Mucosa of rectum (tissue), 2 donors: ENCODE measurements at regions not wholly inside any gene's neighbourhood (a gene's known extent, or its start where the extent isn't known, plus 50 kb on each side); places are given as distances from the start of the nearest gene placed in this dataset.

Source experiments
- H3K27ac ChIP-seq, 2 donors: one replicate each; pipeline ENCODE4 v1.7.0; 2013; ENCODE audit warnings: inconsistent platforms in 2 of 2, low read depth in 2 of 2, low read length in 2 of 2
- H3K27me3 ChIP-seq, 2 donors: one replicate each; pipeline ENCODE4 v1.7.0; 2013; ENCODE audit warnings: low read length in 2 of 2; ENCODE audit not compliant: control insufficient read depth in 2 of 2, insufficient read depth in 2 of 2
- H3K36me3 ChIP-seq, 2 donors: one replicate each; pipeline ENCODE4 v1.7.0; 2013; ENCODE audit warnings: low read length in 2 of 2; ENCODE audit not compliant: control insufficient read depth in 2 of 2, insufficient read depth in 2 of 2
- H3K4me1 ChIP-seq, 2 donors: one replicate each; pipeline ENCODE4 v1.7.0; 2013; ENCODE audit warnings: low read length in 2 of 2, mild to moderate bottlenecking in 1 of 2; ENCODE audit not compliant: control insufficient read depth in 2 of 2, insufficient read depth in 2 of 2
- H3K4me3 ChIP-seq, 2 donors: one replicate each; pipeline ENCODE4 v1.7.0; 2013; ENCODE audit warnings: low read length in 2 of 2
- H3K9ac ChIP-seq, 2 donors: one replicate each; pipeline ENCODE4 v1.7.0; 2013; ENCODE audit warnings: low read length in 2 of 2, low read depth in 1 of 2, mild to moderate bottlenecking in 1 of 2
- H3K9me3 ChIP-seq, 2 donors: one replicate each; pipeline ENCODE4 v1.7.0; 2013; ENCODE audit warnings: low read length in 2 of 2; ENCODE audit not compliant: control insufficient read depth in 2 of 2
- donor health status: healthy.
- donor health status: Normal muscosa, but diverticular disease.

DNA sequence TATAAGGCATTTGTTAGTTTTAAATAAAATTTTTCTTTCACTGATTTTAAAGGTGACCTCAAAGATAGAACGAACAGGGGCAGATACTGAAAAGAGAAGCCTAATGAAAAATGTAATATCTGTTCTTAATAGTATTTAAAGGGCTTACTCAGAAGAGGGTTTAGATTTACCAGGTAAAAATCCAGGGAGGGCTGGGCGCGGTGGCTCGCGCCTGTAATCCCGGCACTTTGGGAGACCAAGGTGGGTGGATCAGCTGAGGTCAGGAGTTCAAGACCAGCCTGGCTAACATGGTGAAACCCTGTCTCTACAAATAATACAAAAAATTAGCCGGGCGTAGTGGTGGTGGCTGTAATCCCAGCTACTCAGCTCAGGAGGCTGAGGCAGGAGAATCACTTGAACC, 108.3 kb upstream of the CNTNAP2 start:
- Histone ChIP-seq H3K27me3 (no peaks in the 10 kb centered on the region), H3K4me1 (no peaks in the 10 kb centered on the region), H3K9ac (no peak overlapping the region), H3K9me3 (no peaks in the 10 kb centered on the region), H3K27ac (no peak overlapping the region), H3K4me3 (no peak overlapping the region), H3K36me3 (no peaks in the 10 kb centered on the region)

DNA sequence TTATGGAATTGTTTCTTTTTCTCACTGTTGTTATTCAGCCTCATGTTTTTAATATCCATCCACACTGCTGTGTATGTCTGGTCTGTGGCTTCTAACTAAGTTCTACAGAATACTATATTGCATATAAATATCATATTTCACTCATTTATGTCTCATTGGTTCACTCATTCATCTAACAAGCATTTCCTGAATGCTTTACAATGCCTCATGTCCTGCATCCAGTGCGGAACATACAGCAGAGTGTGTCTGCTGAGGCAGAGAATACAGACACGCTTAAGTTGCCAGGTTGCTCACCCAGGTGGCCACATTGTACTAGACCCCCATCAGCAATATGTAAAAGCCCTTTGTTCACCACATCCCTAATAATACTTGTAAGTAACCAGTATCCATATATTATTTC, 111.8 kb upstream of the CNTNAP2 start:
- H3K4me3 ChIP-seq, result no peak overlapping the region
- H3K9ac ChIP-seq, result no peak overlapping the region
- no peaks in the 10 kb centered on the region for H3K9me3 ChIP-seq
- H3K4me1 ChIP-seq, result no peaks in the 10 kb centered on the region
- H3K36me3 ChIP-seq, result no peaks in the 10 kb centered on the region
- no peak overlapping the region for H3K27ac ChIP-seq
- H3K27me3 ChIP-seq, result no peaks in the 10 kb centered on the region

DNA sequence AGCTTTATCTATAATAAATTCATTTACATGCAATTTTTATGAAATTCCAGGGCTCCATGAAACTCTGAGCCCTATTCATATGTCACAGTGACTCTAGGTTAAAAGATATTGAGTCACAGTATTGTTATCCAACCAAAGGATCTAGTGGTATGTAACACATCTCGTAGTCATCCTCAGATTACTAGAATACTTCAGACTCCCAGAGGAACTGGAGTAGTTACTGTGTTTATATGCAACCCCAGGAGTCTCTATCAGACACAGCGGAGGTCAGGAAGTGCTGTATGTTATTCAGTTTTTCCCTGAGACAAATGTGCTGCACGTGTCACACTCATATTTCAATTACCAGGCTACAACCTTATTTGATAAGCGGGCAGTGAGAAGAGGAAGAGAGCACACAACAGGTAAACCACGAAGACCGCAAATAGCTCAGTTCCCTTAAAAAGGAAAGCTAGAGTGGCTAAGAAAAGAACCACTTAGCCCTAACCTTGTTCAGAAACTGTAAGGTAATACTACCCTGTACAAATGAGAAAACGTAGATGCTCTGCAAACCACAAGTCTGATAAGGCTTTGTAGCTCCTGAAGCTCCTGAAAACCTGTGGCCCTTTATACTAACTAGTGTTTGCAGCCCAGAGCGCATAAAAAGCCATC, 114.0 kb upstream of the CNTNAP2 start:
- H3K27me3 ChIP-seq, result no peaks in the 10 kb centered on the region
- no peak overlapping the region for H3K4me3 ChIP-seq
- no peak overlapping the region for H3K9ac ChIP-seq
- H3K36me3 ChIP-seq, result no peaks in the 10 kb centered on the region
- H3K9me3 ChIP-seq, result no peaks in the 10 kb centered on the region
- H3K27ac ChIP-seq, result no peak overlapping the region
- no peaks in the 10 kb centered on the region for H3K4me1 ChIP-seq

DNA sequence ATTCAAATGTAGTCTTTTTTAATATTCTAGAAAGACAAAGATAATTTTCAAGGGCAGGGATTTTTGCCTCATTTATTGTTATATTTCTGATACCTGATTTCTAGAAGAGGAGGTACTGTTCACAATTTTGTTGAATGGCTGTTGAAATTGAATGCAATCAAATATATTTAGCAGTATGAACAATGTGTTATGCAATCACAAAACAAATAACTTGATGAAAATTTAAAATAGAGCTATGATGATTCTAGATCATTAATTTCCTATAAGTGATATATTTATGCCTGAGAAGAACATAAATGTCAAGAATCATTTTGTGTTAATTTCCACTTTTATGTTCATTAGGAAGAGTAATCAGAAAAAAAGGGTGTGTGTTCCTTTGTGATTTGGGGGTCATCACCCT, 114.6 kb upstream of the CNTNAP2 start:
- H3K27ac ChIP-seq, result no peak overlapping the region
- H3K4me1 ChIP-seq, result no peaks in the 10 kb centered on the region
- H3K9me3 ChIP-seq, result no peaks in the 10 kb centered on the region
- no peak overlapping the region for H3K4me3 ChIP-seq
- no peak overlapping the region for H3K9ac ChIP-seq
- H3K36me3 ChIP-seq, result no peaks in the 10 kb centered on the region
- no peaks in the 10 kb centered on the region for H3K27me3 ChIP-seq

DNA sequence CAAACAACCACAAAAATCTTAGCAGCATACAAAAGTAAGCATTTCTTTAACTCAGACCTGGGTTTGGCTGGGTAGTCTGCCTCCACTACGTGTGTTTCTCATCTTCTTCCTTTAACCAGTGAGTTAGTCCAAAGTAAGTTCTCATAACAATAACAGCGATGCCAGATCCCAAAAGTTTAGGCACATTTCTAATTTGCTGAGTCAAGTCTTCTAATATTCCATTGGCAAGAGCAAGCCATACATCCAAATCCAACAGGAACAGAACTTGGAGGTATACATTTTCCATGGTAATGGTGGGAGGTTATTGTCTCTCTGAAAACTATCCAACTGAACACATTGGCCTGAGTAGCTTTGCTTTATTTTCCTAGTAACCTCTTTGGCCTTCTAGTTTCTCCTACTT, 115.7 kb upstream of the CNTNAP2 start:
- H3K27me3 ChIP-seq, result no peaks in the 10 kb centered on the region
- no peak overlapping the region for H3K9ac ChIP-seq

DNA sequence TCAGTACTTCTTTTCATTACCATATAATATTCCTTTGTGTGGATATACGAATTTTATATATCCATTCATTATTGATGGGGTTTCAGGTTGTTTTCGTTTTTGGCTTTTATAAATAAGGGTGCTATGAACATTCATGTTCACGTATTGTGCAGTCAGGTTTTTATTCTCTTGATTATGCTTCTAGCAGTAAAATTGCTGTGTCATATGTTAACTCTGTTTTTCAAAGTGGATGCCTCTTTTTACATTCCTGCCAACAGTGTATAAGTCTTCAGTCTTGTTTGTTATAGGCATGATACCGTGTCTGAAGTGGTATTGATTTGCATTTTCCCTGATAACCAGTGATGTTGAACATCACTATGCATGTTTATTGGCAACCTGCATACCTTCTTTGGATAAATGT, 127.1 kb upstream of the CNTNAP2 start:
- Histone ChIP-seq H3K27me3 (no peaks in the 10 kb centered on the region), H3K4me1 (no peaks in the 10 kb centered on the region), H3K9ac (no peak overlapping the region), H3K9me3 (no peaks in the 10 kb centered on the region), H3K36me3 (no peaks in the 10 kb centered on the region), H3K4me3 (no peak overlapping the region), H3K27ac (no peak overlapping the region)

More for the DNA sequence above, 115.7 kb upstream of the CNTNAP2 start:
- H3K9me3 ChIP-seq, result no peaks in the 10 kb centered on the region
- no peak overlapping the region for H3K27ac ChIP-seq
- H3K36me3 ChIP-seq, result no peaks in the 10 kb centered on the region
- no peak overlapping the region for H3K4me3 ChIP-seq
- no peaks in the 10 kb centered on the region for H3K4me1 ChIP-seq

DNA sequence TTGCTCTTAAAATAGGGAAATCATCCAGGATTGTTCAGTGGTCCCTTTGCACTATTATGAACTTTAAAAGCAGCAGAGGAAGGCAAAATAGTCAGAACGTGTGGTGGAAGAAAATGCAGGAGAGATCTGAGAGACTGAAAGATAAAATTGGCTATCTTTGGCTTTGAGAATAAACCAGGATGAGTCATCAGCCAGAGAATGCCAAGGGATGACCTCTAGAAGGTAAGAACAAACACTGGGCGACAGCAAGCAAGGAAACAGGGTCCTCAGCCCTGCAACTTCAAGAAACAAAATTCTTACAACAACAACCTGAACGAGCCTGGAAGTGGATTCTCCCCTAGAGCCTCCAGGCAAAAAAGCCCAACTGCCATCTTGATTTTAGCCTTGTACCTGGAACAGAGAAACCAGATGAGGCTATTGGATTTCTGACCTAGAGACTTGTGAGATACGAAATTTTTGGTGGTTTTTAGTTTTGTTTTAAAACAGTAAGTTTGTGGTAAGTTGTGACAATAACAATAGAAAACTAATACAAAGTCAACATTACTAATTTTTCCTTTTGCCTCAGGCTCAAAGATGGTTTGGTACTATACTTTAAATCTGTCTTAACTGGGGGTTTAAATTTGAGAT, 130.2 kb upstream of the CNTNAP2 start:
- H3K9ac ChIP-seq, result no peak overlapping the region
- no peak overlapping the region for H3K4me3 ChIP-seq
- no peaks in the 10 kb centered on the region for H3K27me3 ChIP-seq
- no peaks in the 10 kb centered on the region for H3K36me3 ChIP-seq
- no peak overlapping the region for H3K27ac ChIP-seq
- no peaks in the 10 kb centered on the region for H3K4me1 ChIP-seq
- H3K9me3 ChIP-seq, result no peaks in the 10 kb centered on the region

DNA sequence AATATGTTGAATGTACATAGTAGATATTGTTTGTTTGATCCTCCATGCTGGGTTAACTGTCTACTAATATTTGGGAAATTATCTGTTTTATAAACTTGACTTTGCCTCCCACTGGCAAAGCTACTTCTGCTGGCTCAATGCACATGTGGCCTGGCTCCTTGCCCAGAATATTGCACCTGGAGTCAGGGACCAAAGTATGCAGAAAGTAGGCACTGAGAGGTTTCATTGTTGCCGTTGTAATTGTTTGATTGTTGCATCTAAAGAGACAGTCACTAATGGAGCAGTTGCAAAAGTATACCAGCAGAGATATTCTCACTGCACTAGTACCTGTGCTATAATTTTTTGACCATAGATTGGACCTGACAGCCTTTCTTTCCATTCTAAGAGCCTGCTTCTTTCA, 137.8 kb upstream of the CNTNAP2 start:
- H3K9me3 ChIP-seq, result no peaks in the 10 kb centered on the region
- H3K4me1 ChIP-seq, result no peaks in the 10 kb centered on the region
- no peaks in the 10 kb centered on the region for H3K27me3 ChIP-seq
- no peaks in the 10 kb centered on the region for H3K36me3 ChIP-seq
- no peak overlapping the region for H3K9ac ChIP-seq
- no peak overlapping the region for H3K27ac ChIP-seq
- no peak overlapping the region for H3K4me3 ChIP-seq

DNA sequence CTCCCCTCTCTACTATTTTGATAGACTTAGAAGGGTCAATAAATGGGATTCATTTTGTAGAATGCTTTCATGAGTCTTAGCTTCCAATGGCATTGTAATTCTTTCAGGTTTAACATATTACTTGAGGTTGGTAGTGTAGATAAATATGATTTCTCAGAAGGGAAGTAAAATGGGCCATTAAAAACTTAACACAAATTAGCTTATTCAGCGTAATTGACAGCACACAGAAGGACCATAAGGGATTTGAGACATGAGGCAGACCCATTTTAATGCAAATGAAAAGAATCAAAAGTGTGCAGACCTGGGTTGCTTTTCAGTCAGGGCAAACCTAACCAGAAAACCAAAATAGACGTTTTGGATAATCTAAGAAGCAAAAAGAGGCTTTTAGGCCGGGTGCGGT, 156.6 kb upstream of the CNTNAP2 start:
- no peaks in the 10 kb centered on the region for H3K27me3 ChIP-seq
- no peak overlapping the region for H3K27ac ChIP-seq
- no peaks in the 10 kb centered on the region for H3K36me3 ChIP-seq
- peaks cover 0 to 2% of the 10 kb centered on the region in 2 donors for H3K9me3 ChIP-seq
- H3K4me1 ChIP-seq, result no peaks in the 10 kb centered on the region
- no peak overlapping the region for H3K4me3 ChIP-seq
- H3K9ac ChIP-seq, result no peak overlapping the region

DNA sequence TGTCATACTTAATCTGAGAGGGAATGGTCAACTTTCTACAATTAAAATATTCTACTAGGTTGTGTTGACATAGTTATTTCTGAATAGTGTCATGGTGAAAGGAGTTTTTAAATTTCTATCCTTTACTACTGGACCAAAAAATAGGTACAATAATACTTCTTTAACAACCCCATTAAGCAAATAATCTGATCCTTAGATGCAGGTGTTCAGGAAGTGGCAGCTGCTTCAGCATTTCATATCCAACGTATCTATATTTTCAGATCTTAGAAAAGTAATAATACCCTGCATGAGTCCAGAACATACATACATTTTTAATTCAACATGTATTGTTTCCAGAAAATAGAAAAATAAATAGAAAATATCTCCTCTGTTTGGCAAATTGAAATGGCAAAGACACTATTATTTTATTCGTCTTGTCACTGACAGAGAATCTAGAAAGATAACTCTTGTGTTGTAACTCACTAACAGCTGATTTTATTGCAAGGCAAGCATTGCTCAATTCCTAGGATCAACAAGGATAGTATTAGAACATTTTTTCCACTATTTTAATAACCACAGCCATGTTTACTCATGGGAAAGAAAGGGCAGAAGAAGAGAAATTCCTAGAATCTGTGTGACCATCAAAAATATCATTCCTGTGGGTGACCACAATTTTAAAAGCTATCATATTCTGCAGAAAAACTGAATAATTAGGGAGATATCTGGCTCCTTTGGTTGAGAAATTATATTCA, 159.3 kb upstream of the CNTNAP2 start:
- H3K9ac ChIP-seq, result no peak overlapping the region

More for the DNA sequence above, 159.3 kb upstream of the CNTNAP2 start:
- H3K36me3 ChIP-seq, result no peaks in the 10 kb centered on the region
- no peaks in the 10 kb centered on the region for H3K9me3 ChIP-seq
- no peak overlapping the region for H3K27ac ChIP-seq
- no peak overlapping the region for H3K4me3 ChIP-seq
- no peaks in the 10 kb centered on the region for H3K27me3 ChIP-seq
- H3K4me1 ChIP-seq, result no peaks in the 10 kb centered on the region
